OCI-LY3 (cell line): ENCODE measurements at regions not wholly inside any gene's neighbourhood (a gene's known extent, or its start where the extent isn't known, plus 50 kb on each side); places are given as distances from the start of the nearest gene placed in this dataset.

ENCODE experiments used
- H2AFZ ChIP-seq: fragments of 200-600, 300-600 bp; shearing (Covaris generic); 2 replicates; pipeline ENCODE4 v1.6.0; 2014; ENCODE audit warnings: antibody characterized with exemption, low read depth, low read length
- H3K27ac ChIP-seq: fragments of 200-600, 300-600 bp; sonication (generic); 2 replicates; pipeline ENCODE4 v1.5.1; 2014; ENCODE audit warnings: mild to moderate bottlenecking, low read length, moderate library complexity, mixed read lengths
- H3K27me3 ChIP-seq: fragments of 200-600, 300-600 bp; sonication (generic); 2 replicates; pipeline ENCODE4 v1.6.1; 2014; ENCODE audit warnings: low read depth, low read length, mixed read lengths
- H3K36me3 ChIP-seq: fragments of 200-600, 300-600 bp; sonication (generic); replicated peaks from 2 replicates; pipeline ENCODE3; 2014; ENCODE audit warnings: low read depth, low read length, mixed read lengths
- H3K4me1 ChIP-seq: fragments of 300-600, 200-600 bp; sonication (generic); 2 replicates; pipeline ENCODE4 v1.6.1; 2014; ENCODE audit warnings: low read length, mixed read lengths
- H3K4me2 ChIP-seq: fragments of 200-600, 300-600 bp; sonication (generic); 2 replicates; pipeline ENCODE4 v1.6.1; 2014; ENCODE audit warnings: low read length, mixed read lengths
- H3K4me3 ChIP-seq: fragments of 300-600, 200-600 bp; sonication (generic); 2 replicates; pipeline ENCODE4 v1.5.1; 2014; ENCODE audit warnings: antibody characterized with exemption, mild to moderate bottlenecking, low read length, moderate library complexity
- H3K79me2 ChIP-seq: fragments of 300-600, 200-600 bp; shearing (Covaris generic); 2 replicates; pipeline ENCODE4 v1.6.1; 2014; ENCODE audit warnings: mild to moderate bottlenecking, low read length, mixed read lengths
- H3K9ac ChIP-seq: fragments of 300-600, 200-600 bp; shearing (Covaris generic); 2 replicates; pipeline ENCODE4 v1.6.0; 2014; ENCODE audit warnings: mild to moderate bottlenecking, low read length, moderate library complexity
- H3K9me3 ChIP-seq: fragments of 200-600, 300-600 bp; shearing (Covaris generic); 2 replicates; pipeline ENCODE4 v1.6.1; 2014; ENCODE audit warnings: low read length, mixed read lengths; ENCODE audit not compliant: insufficient read depth
- H4K20me1 ChIP-seq: fragments of 200-600, 300-600 bp; sonication (generic); 2 replicates; pipeline ENCODE4 v1.6.1; 2016; ENCODE audit warnings: low read length, mixed read lengths; ENCODE audit not compliant: insufficient read depth
- EZH2phosphoT487 ChIP-seq: fragments of 200-600 bp; shearing (Covaris generic); IDR thresholded peaks from 2 replicates; pipeline ENCODE4 v1.6.1; 2018; ENCODE audit warnings: antibody characterized with exemption, mixed run types, low read depth
- TF ChIP-seq, protein P1 (sequence below): fragments of 200-600, 300-600 bp; sonication (generic); IDR thresholded peaks from 2 replicates; pipeline ENCODE4 v1.5.1; 2014; ENCODE audit warnings: antibody characterized with exemption, low read length, low read depth

DNA sequence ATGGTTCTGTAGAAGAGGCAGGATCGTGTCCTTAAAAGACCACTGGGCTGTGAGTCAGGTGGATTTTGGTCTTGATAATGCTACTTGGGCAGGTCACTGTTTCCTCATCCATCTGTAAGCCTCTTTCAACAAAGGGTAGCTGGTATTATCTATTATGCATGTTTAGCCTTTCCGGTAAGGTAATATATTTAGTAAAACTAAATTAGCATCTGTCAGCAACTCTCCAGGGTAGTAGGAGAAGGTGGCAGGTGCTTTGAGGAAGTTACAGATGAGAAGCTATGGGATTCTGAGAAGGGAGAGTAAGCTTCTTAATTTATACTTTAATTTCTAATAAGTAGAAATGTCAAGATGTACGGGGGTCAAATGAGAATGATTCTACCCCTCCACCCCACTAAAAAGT, 86.9 kb upstream of the TGM3 start:
- H3K9ac ChIP-seq: peak overlapping the region; percentile 83
- no peaks in the 10 kb centered on the region for H3K9me3 ChIP-seq
- H3K4me2 ChIP-seq: peak overlapping the region; percentile 90
- H3K4me1 ChIP-seq: peaks cover 66% of the 10 kb centered on the region
- H3K4me3 ChIP-seq: peak overlapping the region; percentile 84
- H2AFZ ChIP-seq: peak overlapping the region; percentile 3; the same call in 1 of the 2 replicates
- no peaks in the 10 kb centered on the region for H3K79me2 ChIP-seq
- H3K27me3 ChIP-seq: no peaks in the 10 kb centered on the region; the same call in 1 of the 2 replicates
- TF ChIP-seq EZH2phosphoT487: no peak
- TF ChIP-seq, protein P1, sequence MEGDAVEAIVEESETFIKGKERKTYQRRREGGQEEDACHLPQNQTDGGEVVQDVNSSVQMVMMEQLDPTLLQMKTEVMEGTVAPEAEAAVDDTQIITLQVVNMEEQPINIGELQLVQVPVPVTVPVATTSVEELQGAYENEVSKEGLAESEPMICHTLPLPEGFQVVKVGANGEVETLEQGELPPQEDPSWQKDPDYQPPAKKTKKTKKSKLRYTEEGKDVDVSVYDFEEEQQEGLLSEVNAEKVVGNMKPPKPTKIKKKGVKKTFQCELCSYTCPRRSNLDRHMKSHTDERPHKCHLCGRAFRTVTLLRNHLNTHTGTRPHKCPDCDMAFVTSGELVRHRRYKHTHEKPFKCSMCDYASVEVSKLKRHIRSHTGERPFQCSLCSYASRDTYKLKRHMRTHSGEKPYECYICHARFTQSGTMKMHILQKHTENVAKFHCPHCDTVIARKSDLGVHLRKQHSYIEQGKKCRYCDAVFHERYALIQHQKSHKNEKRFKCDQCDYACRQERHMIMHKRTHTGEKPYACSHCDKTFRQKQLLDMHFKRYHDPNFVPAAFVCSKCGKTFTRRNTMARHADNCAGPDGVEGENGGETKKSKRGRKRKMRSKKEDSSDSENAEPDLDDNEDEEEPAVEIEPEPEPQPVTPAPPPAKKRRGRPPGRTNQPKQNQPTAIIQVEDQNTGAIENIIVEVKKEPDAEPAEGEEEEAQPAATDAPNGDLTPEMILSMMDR: no peak
- no peaks in the 10 kb centered on the region for H3K36me3 ChIP-seq
- H4K20me1 ChIP-seq: no peaks in the 10 kb centered on the region
- peak overlapping the region; percentile 60 for H3K27ac ChIP-seq

DNA sequence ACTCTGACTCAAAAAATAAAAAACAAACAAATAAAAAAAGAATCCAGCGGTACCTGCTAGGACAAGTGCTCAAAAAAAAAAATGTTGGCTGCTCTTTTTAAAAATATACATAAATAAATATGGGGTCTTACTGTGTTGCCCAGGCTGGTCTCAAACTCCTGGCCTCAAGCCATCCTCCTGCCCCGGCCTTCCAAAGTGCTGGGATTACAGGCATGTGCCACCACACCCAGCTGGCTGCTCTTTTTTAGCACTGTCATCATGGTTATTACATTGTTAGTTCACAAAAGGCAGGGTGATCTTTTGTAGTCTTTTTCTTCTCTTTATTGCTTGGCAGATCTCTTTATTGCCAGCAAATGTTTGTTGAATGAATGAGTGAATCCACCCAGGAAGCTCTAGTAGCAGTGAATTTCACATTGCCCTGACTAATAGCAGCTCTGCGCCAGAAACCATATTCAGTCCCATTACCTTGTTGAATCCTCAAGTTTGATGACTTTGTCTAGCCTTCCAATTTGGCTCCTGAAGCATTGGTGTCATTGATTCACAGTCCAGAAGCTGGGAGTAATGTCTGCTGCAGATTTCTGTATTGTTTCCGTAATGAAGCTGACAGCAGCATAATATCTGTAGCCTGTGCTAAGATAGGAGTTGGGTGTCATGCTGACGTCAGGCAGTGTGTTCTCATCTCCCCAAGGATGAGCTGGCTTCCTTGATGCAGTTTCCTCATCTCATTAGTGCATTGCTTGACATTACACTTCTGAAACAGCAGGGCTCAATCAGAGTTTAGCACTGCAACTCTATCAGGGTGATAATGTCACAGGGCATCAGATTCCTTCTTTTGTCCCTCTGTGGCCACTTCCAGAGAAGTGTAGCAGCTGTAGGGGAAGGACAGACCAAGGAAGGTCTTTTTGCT, 84.9 kb upstream of the TGM3 start:
- peak overlapping the region; percentile 9; the same call in 1 of the 2 replicates for H3K9ac ChIP-seq
- no peak overlapping the region for H2AFZ ChIP-seq
- no peaks in the 10 kb centered on the region for H4K20me1 ChIP-seq
- no peaks in the 10 kb centered on the region for H3K79me2 ChIP-seq
- peak overlapping the region; percentile 21; the same call in 1 of the 2 replicates for H3K4me2 ChIP-seq
- peak overlapping the region; percentile 36 for H3K27ac ChIP-seq
- H3K4me3 ChIP-seq: no peak overlapping the region
- H3K27me3 ChIP-seq: no peaks in the 10 kb centered on the region; the same call in 1 of the 2 replicates
- H3K4me1 ChIP-seq: peaks cover 86% of the 10 kb centered on the region
- TF ChIP-seq, protein P1: no peak
- TF ChIP-seq EZH2phosphoT487: no peak
- no peaks in the 10 kb centered on the region for H3K9me3 ChIP-seq
- H3K36me3 ChIP-seq: no peaks in the 10 kb centered on the region

DNA sequence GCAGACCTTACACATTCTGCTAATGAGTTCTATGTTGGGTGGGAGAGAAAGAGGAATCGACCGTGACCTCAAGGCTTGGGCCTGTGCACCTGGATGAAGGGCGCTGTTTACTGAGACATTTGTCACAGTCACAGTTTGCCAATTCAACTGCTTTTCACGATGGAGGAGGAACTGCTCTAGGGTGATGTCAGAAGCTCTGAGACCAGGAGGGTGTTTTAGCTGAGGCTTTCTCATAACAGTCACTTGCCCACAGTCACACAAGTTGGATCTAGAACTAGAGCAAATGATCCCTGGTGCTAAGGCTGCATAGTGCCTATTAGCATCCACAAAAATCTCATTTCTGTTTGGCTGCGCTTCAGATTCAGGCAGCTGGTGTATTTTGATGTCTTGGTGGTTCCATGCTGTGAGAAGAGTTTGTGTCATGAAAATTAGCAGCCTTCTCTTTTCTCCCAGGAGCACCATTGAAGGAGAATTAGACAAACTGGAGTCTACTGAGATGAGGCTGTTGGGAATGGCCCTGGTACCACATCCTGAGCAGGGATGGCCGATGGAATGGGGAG, 83.3 kb upstream of the TGM3 start:
- Histone ChIP-seq H4K20me1 (no peaks in the 10 kb centered on the region), H3K9me3 (no peaks in the 10 kb centered on the region), H3K4me1 (peaks cover 97% of the 10 kb centered on the region), H3K4me3 (no peak overlapping the region), H3K27ac (0 out of 2 replicates have a peak overlapping the region, but pooled peaks have one; percentile 6), H3K27me3 (no peaks in the 10 kb centered on the region), H3K36me3 (no peaks in the 10 kb centered on the region), H3K79me2 (no peaks in the 10 kb centered on the region), H3K4me2 (no peak overlapping the region), H2AFZ (no peak overlapping the region), H3K9ac (no peak overlapping the region)
- TF ChIP-seq, protein P1: no peak
- TF ChIP-seq EZH2phosphoT487: no peak

DNA sequence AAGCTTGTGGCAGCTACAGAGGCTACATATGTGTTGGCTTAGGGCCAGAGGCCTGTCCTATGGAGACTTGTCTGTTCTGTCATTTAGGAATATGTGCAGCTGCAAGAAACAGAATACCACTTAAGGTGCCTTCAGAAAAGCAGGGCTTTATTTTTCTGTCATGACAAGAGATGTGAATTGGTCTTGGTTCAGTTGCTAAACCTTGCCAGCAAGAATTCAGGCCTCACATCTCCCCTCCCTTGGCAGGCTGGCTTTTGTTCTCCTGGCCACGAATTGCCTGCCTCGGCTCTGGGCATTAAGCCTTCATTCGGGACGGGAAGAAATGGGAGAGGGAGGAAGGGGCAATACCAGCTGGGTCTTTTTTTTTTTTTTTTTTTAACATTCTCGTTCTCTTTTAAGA, 82.4 kb upstream of the TGM3 start:
- no peak overlapping the region for H3K9ac ChIP-seq
- H3K79me2 ChIP-seq: no peaks in the 10 kb centered on the region
- no peaks in the 10 kb centered on the region for H3K9me3 ChIP-seq
- no peaks in the 10 kb centered on the region for H4K20me1 ChIP-seq
- H3K4me2 ChIP-seq: peak overlapping the region; percentile 18; the same call in 1 of the 2 replicates
- H3K4me3 ChIP-seq: no peak overlapping the region
- H3K27ac ChIP-seq: peak overlapping the region; percentile 22
- no peaks in the 10 kb centered on the region for H3K27me3 ChIP-seq
- no peaks in the 10 kb centered on the region for H3K36me3 ChIP-seq
- no peak overlapping the region for H2AFZ ChIP-seq
- H3K4me1 ChIP-seq: peaks cover 97% of the 10 kb centered on the region
- TF ChIP-seq EZH2phosphoT487: no peak
- TF ChIP-seq, protein P1: no peak
